ENCODE measurements at regions not wholly inside any gene's neighbourhood (a gene's known extent, or its start where the extent isn't known, plus 50 kb on each side); places are given as distances from the start of the nearest gene placed in this dataset.

DNA sequence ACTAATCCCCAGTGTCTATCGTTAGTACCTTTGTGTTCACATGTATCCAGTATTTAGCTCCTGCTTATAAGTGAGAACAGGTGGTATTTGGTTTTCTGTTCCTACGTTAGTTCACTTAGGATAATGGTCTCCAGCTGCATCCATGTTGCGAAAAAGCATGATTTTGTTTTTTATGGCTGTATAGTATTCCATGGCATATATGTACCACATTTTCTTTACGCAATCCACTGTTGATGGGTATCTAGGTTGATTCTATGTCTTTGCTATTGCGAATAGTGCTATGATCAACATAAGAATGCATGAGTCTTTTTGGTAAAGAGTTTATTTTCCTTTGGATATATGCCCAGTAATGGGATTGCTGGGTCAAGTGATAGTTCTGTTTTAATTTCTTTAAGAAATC is 59.1 kb downstream of the CH25H start:
- Histone ChIP-seq H3K9me3 (ENCODE audit: low read length) (no peaks in the 10 kb centered on the region), H3K27me3 (ENCODE audit: insufficient read depth, low read length) (no peaks in the 10 kb centered on the region), H3K27ac (ENCODE audit: low read depth, low read length, poor library complexity, severe bottlenecking) (no peak overlapping the region), H3K79me2 (ENCODE audit: insufficient read depth, low read length) (no peaks in the 10 kb centered on the region), H3K36me3 (ENCODE audit: insufficient read depth, low read length) (no peaks in the 10 kb centered on the region), H3K9me2 (ENCODE audit: low read depth, low read length) (no peaks in the 10 kb centered on the region), H3F3A (ENCODE audit: insufficient read depth, low read length) (no peaks in the 10 kb centered on the region), H3K9ac (ENCODE audit: low read length) (no peak overlapping the region), H3K4me1 (ENCODE audit: insufficient read depth, low read length, severe bottlenecking) (no peaks in the 10 kb centered on the region), H3K4me3 (ENCODE audit: low read depth, low read length, poor library complexity, severe bottlenecking) (no peak overlapping the region), H3K4me2 (ENCODE audit: low read length) (no peak overlapping the region), H4K20me1 (ENCODE audit: insufficient read depth, low read length) (no peaks in the 10 kb centered on the region), H2AFZ (ENCODE audit: low read length) (no peak overlapping the region)
- TF ChIP-seq EZH2 (IDR thresholded peaks at IDR 0.05; ENCODE audit: borderline replicate concordance, low read length), result no peak
- TF ChIP-seq, protein P1, sequence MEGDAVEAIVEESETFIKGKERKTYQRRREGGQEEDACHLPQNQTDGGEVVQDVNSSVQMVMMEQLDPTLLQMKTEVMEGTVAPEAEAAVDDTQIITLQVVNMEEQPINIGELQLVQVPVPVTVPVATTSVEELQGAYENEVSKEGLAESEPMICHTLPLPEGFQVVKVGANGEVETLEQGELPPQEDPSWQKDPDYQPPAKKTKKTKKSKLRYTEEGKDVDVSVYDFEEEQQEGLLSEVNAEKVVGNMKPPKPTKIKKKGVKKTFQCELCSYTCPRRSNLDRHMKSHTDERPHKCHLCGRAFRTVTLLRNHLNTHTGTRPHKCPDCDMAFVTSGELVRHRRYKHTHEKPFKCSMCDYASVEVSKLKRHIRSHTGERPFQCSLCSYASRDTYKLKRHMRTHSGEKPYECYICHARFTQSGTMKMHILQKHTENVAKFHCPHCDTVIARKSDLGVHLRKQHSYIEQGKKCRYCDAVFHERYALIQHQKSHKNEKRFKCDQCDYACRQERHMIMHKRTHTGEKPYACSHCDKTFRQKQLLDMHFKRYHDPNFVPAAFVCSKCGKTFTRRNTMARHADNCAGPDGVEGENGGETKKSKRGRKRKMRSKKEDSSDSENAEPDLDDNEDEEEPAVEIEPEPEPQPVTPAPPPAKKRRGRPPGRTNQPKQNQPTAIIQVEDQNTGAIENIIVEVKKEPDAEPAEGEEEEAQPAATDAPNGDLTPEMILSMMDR (IDR thresholded peaks at IDR 0.05; ENCODE audit: low read length), result no peak

DNA sequence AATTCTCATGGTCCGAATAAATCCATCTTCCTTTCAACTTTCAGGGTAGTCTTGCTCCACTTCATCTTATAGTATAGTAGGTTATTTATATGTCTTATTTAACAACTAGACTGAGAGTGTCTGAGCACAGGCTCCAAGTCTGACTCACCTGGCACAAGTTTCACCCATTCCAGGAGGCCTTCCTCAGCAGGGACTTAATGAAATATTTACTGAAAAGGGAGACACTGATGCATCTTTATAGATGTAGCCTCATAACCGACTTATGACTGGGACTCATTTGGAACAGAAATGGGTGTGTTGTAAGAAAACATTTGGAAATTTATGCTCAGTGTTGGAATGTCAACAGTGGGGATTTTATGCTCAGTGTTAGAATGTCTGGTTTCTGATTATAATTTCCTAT is 59.9 kb downstream of the CH25H start:
- no peak overlapping the region for H3K4me3 ChIP-seq (ENCODE audit: low read depth, low read length, poor library complexity, severe bottlenecking)
- H3K27me3 ChIP-seq (ENCODE audit: insufficient read depth, low read length), result no peaks in the 10 kb centered on the region
- H3K9me3 ChIP-seq (ENCODE audit: low read length), result no peaks in the 10 kb centered on the region
- H2AFZ ChIP-seq (ENCODE audit: low read length), result no peak overlapping the region
- H3K27ac ChIP-seq (ENCODE audit: low read depth, low read length, poor library complexity, severe bottlenecking), result no peak overlapping the region
- no peak overlapping the region for H3K9ac ChIP-seq (ENCODE audit: low read length)
- no peaks in the 10 kb centered on the region for H3K36me3 ChIP-seq (ENCODE audit: insufficient read depth, low read length)
- H3F3A ChIP-seq (ENCODE audit: insufficient read depth, low read length), result no peaks in the 10 kb centered on the region
- TF ChIP-seq EZH2 (IDR thresholded peaks at IDR 0.05; ENCODE audit: borderline replicate concordance, low read length), result no peak
- TF ChIP-seq, protein P1 (IDR thresholded peaks at IDR 0.05; ENCODE audit: low read length), result no peak
- H4K20me1 ChIP-seq (ENCODE audit: insufficient read depth, low read length), result no peaks in the 10 kb centered on the region
- no peaks in the 10 kb centered on the region for H3K9me2 ChIP-seq (ENCODE audit: low read depth, low read length)
- no peaks in the 10 kb centered on the region for H3K79me2 ChIP-seq (ENCODE audit: insufficient read depth, low read length)
- H3K4me2 ChIP-seq (ENCODE audit: low read length), result no peak overlapping the region
- no peaks in the 10 kb centered on the region for H3K4me1 ChIP-seq (ENCODE audit: insufficient read depth, low read length, severe bottlenecking)

- Histone ChIP-seq H2AFZ (ENCODE audit: low read length) (no peak overlapping the region), H4K20me1 (ENCODE audit: insufficient read depth, low read length) (no peaks in the 10 kb centered on the region), H3K27ac (ENCODE audit: low read depth, low read length, poor library complexity, severe bottlenecking) (no peak overlapping the region), H3K27me3 (ENCODE audit: insufficient read depth, low read length) (no peaks in the 10 kb centered on the region), H3K4me2 (ENCODE audit: low read length) (no peak overlapping the region), H3K4me3 (ENCODE audit: low read depth, low read length, poor library complexity, severe bottlenecking) (no peak overlapping the region), H3K79me2 (ENCODE audit: insufficient read depth, low read length) (no peaks in the 10 kb centered on the region), H3K4me1 (ENCODE audit: insufficient read depth, low read length, severe bottlenecking) (no peaks in the 10 kb centered on the region), H3F3A (ENCODE audit: insufficient read depth, low read length) (no peaks in the 10 kb centered on the region), H3K9me3 (ENCODE audit: low read length) (no peaks in the 10 kb centered on the region), H3K36me3 (ENCODE audit: insufficient read depth, low read length) (no peaks in the 10 kb centered on the region), H3K9me2 (ENCODE audit: low read depth, low read length) (no peaks in the 10 kb centered on the region), H3K9ac (ENCODE audit: low read length) (no peak overlapping the region)
- TF ChIP-seq EZH2 (IDR thresholded peaks at IDR 0.05; ENCODE audit: borderline replicate concordance, low read length), result no peak
- TF ChIP-seq, protein P1 (IDR thresholded peaks at IDR 0.05; ENCODE audit: low read length), result no peak
Observed at GRCh38 chr10:89144836-89145235, 62.3 kb downstream of the CH25H start.

Measured in OCI-LY1 (cell line).